ENCODE measurements at regions not wholly inside any gene's neighbourhood (a gene's known extent, or its start where the extent isn't known, plus 50 kb on each side); places are given as distances from the start of the nearest gene placed in this dataset.

DNA sequence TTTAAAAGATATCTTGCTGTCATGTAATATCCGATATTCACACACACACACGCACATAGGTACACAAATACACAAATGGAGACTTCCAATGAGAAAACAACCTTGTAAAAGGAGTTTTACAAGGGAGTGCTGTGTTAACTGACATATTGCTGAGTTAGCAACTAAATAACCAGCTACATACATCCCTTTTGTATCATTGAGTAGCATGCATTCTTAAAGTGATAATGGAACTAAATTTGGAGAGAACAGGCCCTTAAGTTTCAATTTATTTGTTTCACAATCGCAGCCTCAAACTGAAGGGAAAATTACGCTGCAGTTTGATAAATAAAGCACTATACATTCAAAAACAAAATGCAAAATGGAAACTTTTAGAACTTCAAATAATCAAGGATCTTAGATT is 1046.0 kb upstream of the NR2F2 start:
- no peak for DNase-seq (ENCODE audit: low read depth)
- no peak for FAIRE-seq
- no peak overlapping the region for H3K4me3 ChIP-seq (ENCODE audit: low read depth, low read length)
- H3K27me3 ChIP-seq (ENCODE audit: control insufficient read depth, insufficient read depth, low read length) = no peaks in the 10 kb centered on the region
- H3K36me3 ChIP-seq (ENCODE audit: control insufficient read depth, insufficient read depth, low read length) = no peaks in the 10 kb centered on the region
- TF ChIP-seq, protein P1, sequence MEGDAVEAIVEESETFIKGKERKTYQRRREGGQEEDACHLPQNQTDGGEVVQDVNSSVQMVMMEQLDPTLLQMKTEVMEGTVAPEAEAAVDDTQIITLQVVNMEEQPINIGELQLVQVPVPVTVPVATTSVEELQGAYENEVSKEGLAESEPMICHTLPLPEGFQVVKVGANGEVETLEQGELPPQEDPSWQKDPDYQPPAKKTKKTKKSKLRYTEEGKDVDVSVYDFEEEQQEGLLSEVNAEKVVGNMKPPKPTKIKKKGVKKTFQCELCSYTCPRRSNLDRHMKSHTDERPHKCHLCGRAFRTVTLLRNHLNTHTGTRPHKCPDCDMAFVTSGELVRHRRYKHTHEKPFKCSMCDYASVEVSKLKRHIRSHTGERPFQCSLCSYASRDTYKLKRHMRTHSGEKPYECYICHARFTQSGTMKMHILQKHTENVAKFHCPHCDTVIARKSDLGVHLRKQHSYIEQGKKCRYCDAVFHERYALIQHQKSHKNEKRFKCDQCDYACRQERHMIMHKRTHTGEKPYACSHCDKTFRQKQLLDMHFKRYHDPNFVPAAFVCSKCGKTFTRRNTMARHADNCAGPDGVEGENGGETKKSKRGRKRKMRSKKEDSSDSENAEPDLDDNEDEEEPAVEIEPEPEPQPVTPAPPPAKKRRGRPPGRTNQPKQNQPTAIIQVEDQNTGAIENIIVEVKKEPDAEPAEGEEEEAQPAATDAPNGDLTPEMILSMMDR (IDR thresholded peaks at IDR 0.05; ENCODE audit: insufficient read depth, low read length, severe bottlenecking) = no peak

GRCh38 chr15:95284933-95285421 is 1045.5 kb upstream of the NR2F2 start:
- H3K4me3 ChIP-seq (ENCODE audit: low read depth, low read length) = no peak overlapping the region
- no peaks in the 10 kb centered on the region for H3K36me3 ChIP-seq (ENCODE audit: control insufficient read depth, insufficient read depth, low read length)
- no peaks in the 10 kb centered on the region for H3K27me3 ChIP-seq (ENCODE audit: control insufficient read depth, insufficient read depth, low read length)
- DNase-seq (ENCODE audit: low read depth) = no peak
- TF ChIP-seq, protein P1 (IDR thresholded peaks at IDR 0.05; ENCODE audit: insufficient read depth, low read length, severe bottlenecking) = no peak
- no peak for FAIRE-seq

- FAIRE-seq (no peak), DNase-seq (ENCODE audit: low read depth) (no peak)
- Histone ChIP-seq H3K36me3 (ENCODE audit: control insufficient read depth, insufficient read depth, low read length) (no peaks in the 10 kb centered on the region), H3K27me3 (ENCODE audit: control insufficient read depth, insufficient read depth, low read length) (no peaks in the 10 kb centered on the region), H3K4me3 (ENCODE audit: low read depth, low read length) (no peak overlapping the region)
- TF ChIP-seq, protein P1 (IDR thresholded peaks at IDR 0.05; ENCODE audit: insufficient read depth, low read length, severe bottlenecking) = no peak
Observed at GRCh38 chr15:95286352-95286880, 1044.1 kb upstream of the NR2F2 start.

GRCh38 chr15:95287720-95288103 is 1042.8 kb upstream of the NR2F2 start:
- Histone ChIP-seq H3K27me3 (ENCODE audit: control insufficient read depth, insufficient read depth, low read length) (no peaks in the 10 kb centered on the region), H3K4me3 (ENCODE audit: low read depth, low read length) (no peak overlapping the region), H3K36me3 (ENCODE audit: control insufficient read depth, insufficient read depth, low read length) (no peaks in the 10 kb centered on the region)
- DNase-seq (ENCODE audit: low read depth) = peak; percentile 35
- FAIRE-seq = no peak
- TF ChIP-seq, protein P1 (IDR thresholded peaks at IDR 0.05; ENCODE audit: insufficient read depth, low read length, severe bottlenecking) = no peak

- FAIRE-seq = no peak
- no peak for DNase-seq (ENCODE audit: low read depth)
- Histone ChIP-seq H3K27me3 (ENCODE audit: control insufficient read depth, insufficient read depth, low read length) (no peaks in the 10 kb centered on the region), H3K4me3 (ENCODE audit: low read depth, low read length) (no peak overlapping the region), H3K36me3 (ENCODE audit: control insufficient read depth, insufficient read depth, low read length) (no peaks in the 10 kb centered on the region)
- TF ChIP-seq, protein P1 (IDR thresholded peaks at IDR 0.05; ENCODE audit: insufficient read depth, low read length, severe bottlenecking) = no peak
Observed at GRCh38 chr15:95288626-95289025, 1041.9 kb upstream of the NR2F2 start.
